PFSK-1 (cell line): ENCODE measurements at regions not wholly inside any gene's neighbourhood (a gene's known extent, or its start where the extent isn't known, plus 50 kb on each side); places are given as distances from the start of the nearest gene placed in this dataset.

Experiments used
- FOXP2 ChIP-seq: optimal IDR thresholded peaks from 2 replicates; pipeline ENCODE3; 2011; ENCODE audit warnings: borderline replicate concordance, control low read depth, inconsistent platforms; ENCODE audit not compliant: insufficient read depth; ENCODE audit errors: extremely low read length, extremely low read depth
- POLR2AphosphoS5 ChIP-seq: IDR thresholded peaks from 2 replicates; pipeline ENCODE4 v1.6.1; 2012; ENCODE audit warnings: low read depth, mild to moderate bottlenecking, control low read depth, low read length, moderate library complexity
- SIN3A ChIP-seq: IDR thresholded peaks from 2 replicates; pipeline ENCODE4 v1.6.1; 2012; ENCODE audit warnings: mild to moderate bottlenecking, low read length, moderate library complexity, borderline replicate concordance; ENCODE audit not compliant: insufficient read depth
- TAF1 ChIP-seq: IDR thresholded peaks from 2 replicates; pipeline ENCODE4 v1.6.1; 2012; ENCODE audit warnings: low read length, control low read depth, borderline replicate concordance; ENCODE audit not compliant: insufficient read depth
- TF ChIP-seq, protein P1 (sequence below), 2 experiments: IDR thresholded peaks; 2 replicates each; pipeline versions ENCODE4 v1.6.1 to v1.8.0; 2011 to 2012; ENCODE audit warnings: low read depth in 2 of 2, low read length in 2 of 2, control low read depth in 1 of 2, inconsistent platforms in 1 of 2, mild to moderate bottlenecking in 1 of 2, moderate library complexity in 1 of 2; ENCODE audit not compliant: insufficient read depth in 1 of 2

- TF ChIP-seq SIN3A = no peak
- TF ChIP-seq, protein P1, sequence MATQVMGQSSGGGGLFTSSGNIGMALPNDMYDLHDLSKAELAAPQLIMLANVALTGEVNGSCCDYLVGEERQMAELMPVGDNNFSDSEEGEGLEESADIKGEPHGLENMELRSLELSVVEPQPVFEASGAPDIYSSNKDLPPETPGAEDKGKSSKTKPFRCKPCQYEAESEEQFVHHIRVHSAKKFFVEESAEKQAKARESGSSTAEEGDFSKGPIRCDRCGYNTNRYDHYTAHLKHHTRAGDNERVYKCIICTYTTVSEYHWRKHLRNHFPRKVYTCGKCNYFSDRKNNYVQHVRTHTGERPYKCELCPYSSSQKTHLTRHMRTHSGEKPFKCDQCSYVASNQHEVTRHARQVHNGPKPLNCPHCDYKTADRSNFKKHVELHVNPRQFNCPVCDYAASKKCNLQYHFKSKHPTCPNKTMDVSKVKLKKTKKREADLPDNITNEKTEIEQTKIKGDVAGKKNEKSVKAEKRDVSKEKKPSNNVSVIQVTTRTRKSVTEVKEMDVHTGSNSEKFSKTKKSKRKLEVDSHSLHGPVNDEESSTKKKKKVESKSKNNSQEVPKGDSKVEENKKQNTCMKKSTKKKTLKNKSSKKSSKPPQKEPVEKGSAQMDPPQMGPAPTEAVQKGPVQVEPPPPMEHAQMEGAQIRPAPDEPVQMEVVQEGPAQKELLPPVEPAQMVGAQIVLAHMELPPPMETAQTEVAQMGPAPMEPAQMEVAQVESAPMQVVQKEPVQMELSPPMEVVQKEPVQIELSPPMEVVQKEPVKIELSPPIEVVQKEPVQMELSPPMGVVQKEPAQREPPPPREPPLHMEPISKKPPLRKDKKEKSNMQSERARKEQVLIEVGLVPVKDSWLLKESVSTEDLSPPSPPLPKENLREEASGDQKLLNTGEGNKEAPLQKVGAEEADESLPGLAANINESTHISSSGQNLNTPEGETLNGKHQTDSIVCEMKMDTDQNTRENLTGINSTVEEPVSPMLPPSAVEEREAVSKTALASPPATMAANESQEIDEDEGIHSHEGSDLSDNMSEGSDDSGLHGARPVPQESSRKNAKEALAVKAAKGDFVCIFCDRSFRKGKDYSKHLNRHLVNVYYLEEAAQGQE (IDR thresholded peaks at IDR 0.05; ENCODE audit: insufficient read depth in 1 of 2, low read depth in 2 of 2, low read length in 2 of 2) = no peak
Observed at GRCh38 chr9:120137186-120137840, 442.7 kb downstream of the CDK5RAP2 start.

DNA sequence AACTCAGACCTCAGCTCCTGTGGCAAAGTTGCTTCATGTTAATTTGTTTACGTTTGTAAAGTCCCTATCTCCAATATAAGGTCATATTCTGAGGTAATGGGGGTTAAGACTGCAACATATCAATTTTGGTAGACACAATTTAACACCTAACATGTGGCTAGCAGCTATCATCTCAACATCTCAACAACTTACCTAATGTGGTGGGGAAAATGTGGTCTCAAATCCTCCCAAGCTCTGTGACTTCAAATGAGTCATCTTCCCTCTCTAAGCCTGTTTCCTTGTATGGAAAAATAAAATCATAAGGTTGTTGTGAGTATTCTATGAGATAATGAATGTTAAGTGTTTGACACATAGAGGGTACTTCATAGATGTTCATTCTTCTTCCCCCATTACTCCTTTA lies 443.3 kb downstream of the CDK5RAP2 start:
- no peak for TF ChIP-seq FOXP2
- TF ChIP-seq POLR2AphosphoS5 = no peak
- TF ChIP-seq, protein P1 (IDR thresholded peaks at IDR 0.05; ENCODE audit: insufficient read depth in 1 of 2, low read depth in 2 of 2, low read length in 2 of 2) = no peak
- TF ChIP-seq SIN3A = no peak

- TF ChIP-seq FOXP2 (no peak), TAF1 (no peak), POLR2AphosphoS5 (no peak), SIN3A (no peak)
- TF ChIP-seq, protein P1 (IDR thresholded peaks at IDR 0.05; ENCODE audit: insufficient read depth in 1 of 2, low read depth in 2 of 2, low read length in 2 of 2) = no peak
Observed at GRCh38 chr9:120117081-120117480, 462.9 kb downstream of the CDK5RAP2 start.

DNA sequence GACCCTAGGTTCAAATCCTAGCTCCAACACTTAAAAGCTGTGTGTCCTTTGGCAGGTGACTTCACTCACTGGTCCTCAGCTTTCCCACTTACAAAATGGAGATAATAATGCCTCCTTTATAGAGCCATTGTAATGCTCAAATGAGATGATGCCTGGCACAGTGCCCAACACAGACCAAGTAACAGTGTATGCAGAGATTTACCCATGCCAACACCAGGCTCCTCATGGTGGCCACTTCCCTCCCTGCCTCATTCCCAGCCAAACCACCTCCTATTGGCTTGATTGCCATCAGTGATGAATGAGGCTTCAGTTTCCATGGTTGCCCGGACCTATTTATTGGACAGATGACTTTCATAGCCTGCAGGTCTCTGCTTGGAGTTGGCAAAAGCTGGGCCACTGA lies 469.4 kb downstream of the CDK5RAP2 start:
- TF ChIP-seq, protein P1 (IDR thresholded peaks at IDR 0.05; ENCODE audit: insufficient read depth in 1 of 2, low read depth in 2 of 2, low read length in 2 of 2) = no peak
- no peak for TF ChIP-seq FOXP2
- TF ChIP-seq SIN3A = no peak
- no peak for TF ChIP-seq POLR2AphosphoS5
- no peak for TF ChIP-seq TAF1

GRCh38 chr9:120109242-120109641 lies 470.7 kb downstream of the CDK5RAP2 start:
- TF ChIP-seq SIN3A (no peak), POLR2AphosphoS5 (no peak), FOXP2 (no peak), TAF1 (no peak)
- TF ChIP-seq, protein P1 (IDR thresholded peaks at IDR 0.05; ENCODE audit: insufficient read depth in 1 of 2, low read depth in 2 of 2, low read length in 2 of 2) = no peak
